Right atrium auricular region (tissue), 2 donors: ENCODE measurements at regions not wholly inside any gene's neighbourhood (a gene's known extent, or its start where the extent isn't known, plus 50 kb on each side); places are given as distances from the start of the nearest gene placed in this dataset.

ENCODE experiments used
- DNase-seq: peaks from one replicate; pipeline ENCODE4 v3.0.0-alpha.2; 2019; ENCODE audit warnings: low spot score
- H3K27ac ChIP-seq, 2 donors: fragments of 200-600 bp; sonication (generic); 1 replicate in 1 of 2; 2 replicates in 1 of 2; pipeline ENCODE4 v1.5.1; 2016 to 2019
- H3K27me3 ChIP-seq, 2 donors: fragments of 200-600 bp; sonication (generic); one replicate each; pipeline versions ENCODE4 v1.5.1 to v1.6.0; 2017 to 2019
- H3K36me3 ChIP-seq: fragments of 200-600 bp; sonication (generic); one replicate; pipeline ENCODE4 v1.5.1; 2016
- H3K4me1 ChIP-seq, 2 donors: fragments of 200-600 bp; sonication (generic); one replicate each; pipeline versions ENCODE4 v1.5.1 to v1.6.0; 2017 to 2019
- H3K4me3 ChIP-seq, 2 donors: fragments of 200-600 bp; sonication (generic); 1 replicate in 1 of 2; 2 replicates in 1 of 2; pipeline ENCODE4 v1.5.1; 2017 to 2019; ENCODE audit warnings: mild to moderate bottlenecking in 1 of 2, moderate library complexity in 1 of 2
- H3K9me3 ChIP-seq, 2 donors: fragments of 200-600 bp; sonication (generic); one replicate each; pipeline ENCODE4 v1.5.1; 2019
- TF ChIP-seq, protein P1 (sequence below), 2 donors: fragments of 200-600 bp; sonication (generic); IDR thresholded peaks; one replicate each; pipeline ENCODE4 v1.5.1; 2019; ENCODE audit warnings: antibody characterized with exemption in 2 of 2

DNA sequence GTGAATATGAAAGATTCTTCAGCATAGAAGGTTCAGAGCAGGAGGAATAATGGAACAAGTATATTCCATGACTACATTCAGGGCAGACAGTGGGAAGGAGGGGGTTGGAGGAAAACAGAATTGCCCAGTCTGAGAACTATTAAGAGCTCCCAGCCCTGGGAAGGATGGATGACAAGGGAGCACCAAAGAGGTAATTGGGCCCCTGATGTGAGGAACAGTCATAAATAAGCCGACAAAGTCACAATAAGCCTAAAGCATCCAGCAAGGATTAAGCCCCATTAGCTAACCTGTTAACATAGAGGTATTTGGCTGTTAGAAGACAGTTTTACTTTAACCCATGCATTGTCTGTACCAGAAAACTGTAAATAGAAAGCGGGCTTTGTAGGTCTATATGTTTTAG is 348.7 kb upstream of the SEMA6A start:
- Histone ChIP-seq H3K4me3 (no peak overlapping the region), H3K9me3 (no peaks in the 10 kb centered on the region), H3K36me3 (no peaks in the 10 kb centered on the region), H3K4me1 (no peaks in the 10 kb centered on the region), H3K27me3 (no peaks in the 10 kb centered on the region), H3K27ac (no peak overlapping the region)
- TF ChIP-seq, protein P1, sequence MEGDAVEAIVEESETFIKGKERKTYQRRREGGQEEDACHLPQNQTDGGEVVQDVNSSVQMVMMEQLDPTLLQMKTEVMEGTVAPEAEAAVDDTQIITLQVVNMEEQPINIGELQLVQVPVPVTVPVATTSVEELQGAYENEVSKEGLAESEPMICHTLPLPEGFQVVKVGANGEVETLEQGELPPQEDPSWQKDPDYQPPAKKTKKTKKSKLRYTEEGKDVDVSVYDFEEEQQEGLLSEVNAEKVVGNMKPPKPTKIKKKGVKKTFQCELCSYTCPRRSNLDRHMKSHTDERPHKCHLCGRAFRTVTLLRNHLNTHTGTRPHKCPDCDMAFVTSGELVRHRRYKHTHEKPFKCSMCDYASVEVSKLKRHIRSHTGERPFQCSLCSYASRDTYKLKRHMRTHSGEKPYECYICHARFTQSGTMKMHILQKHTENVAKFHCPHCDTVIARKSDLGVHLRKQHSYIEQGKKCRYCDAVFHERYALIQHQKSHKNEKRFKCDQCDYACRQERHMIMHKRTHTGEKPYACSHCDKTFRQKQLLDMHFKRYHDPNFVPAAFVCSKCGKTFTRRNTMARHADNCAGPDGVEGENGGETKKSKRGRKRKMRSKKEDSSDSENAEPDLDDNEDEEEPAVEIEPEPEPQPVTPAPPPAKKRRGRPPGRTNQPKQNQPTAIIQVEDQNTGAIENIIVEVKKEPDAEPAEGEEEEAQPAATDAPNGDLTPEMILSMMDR (IDR thresholded peaks at IDR 0.05): no peak
- DNase-seq: no peak

DNA sequence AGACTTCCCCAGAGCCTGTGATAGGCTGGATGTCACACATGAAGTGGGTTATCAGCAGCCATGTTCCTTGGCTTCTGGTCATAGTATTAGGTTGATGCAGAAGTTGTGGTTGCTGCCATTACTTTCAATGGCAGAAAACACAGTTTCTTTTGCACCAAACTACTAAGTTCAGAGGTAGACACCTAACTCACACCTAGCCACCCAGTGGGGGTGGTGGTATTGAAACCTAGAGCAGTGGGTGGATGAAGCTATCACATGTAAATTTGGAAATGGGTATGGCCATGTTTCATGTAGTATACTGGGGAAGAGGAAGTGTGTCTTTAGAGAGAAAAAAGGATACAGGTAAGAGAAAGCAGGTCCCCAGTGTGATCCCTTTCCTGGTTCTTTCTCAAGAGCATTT is 347.9 kb upstream of the SEMA6A start:
- H3K27ac ChIP-seq: no peak overlapping the region
- no peaks in the 10 kb centered on the region for H3K4me1 ChIP-seq
- H3K36me3 ChIP-seq: no peaks in the 10 kb centered on the region
- TF ChIP-seq, protein P1 (IDR thresholded peaks at IDR 0.05): no peak
- no peaks in the 10 kb centered on the region for H3K9me3 ChIP-seq
- no peaks in the 10 kb centered on the region for H3K27me3 ChIP-seq
- no peak for DNase-seq
- no peak overlapping the region for H3K4me3 ChIP-seq

DNA sequence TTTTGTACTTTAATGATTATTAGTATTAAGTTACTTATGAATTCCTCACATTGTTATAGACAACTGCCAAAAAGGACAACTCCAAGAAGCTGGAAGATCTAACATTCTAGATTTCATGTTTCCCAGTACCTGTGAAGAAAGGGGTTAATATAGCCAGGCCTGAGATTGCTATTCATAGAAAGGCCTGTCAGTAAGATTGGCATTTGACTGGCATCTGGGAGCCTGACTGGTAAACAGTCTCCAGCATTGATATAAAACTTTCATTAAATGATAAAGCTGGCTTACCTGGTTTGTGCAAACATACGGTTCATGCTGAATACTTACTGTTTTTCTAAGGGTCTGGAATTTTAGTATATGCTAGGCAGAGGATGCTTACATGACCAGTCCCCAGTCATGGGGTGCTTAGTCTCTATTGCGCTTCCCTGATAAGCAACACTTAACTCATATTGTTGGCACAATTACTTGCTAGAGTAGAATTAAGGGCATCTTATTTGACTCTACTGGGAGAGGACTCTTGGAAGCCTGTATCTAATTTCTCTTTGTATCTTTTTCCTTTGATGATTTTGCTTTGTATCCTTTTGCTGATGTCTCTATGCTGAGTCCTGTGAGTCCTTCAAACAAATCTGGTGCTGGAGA is 340.4 kb upstream of the SEMA6A start:
- Histone ChIP-seq H3K27me3 (no peaks in the 10 kb centered on the region), H3K27ac (no peak overlapping the region), H3K36me3 (no peaks in the 10 kb centered on the region), H3K9me3 (no peaks in the 10 kb centered on the region), H3K4me1 (no peaks in the 10 kb centered on the region), H3K4me3 (no peak overlapping the region)
- no peak for DNase-seq
- TF ChIP-seq, protein P1 (IDR thresholded peaks at IDR 0.05): no peak

DNA sequence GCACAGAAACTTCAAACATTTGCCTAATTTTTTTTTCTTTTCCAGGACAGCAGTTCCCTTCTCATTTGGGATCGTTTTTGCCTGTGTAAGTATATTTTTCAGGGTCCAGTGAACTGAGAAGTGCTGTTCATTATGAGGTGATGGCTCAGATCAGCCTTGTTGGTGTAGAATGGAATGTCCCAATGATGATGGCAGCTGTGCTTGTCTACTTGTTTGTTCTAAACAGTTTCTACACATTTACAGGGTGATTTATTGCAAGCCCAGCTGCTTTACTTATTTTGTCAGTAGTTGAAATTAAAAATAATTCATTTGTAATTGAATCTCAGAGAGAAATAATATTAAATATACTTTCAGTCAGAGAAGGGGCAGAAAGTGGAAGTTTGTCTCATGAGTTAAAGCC is 337.6 kb upstream of the SEMA6A start:
- TF ChIP-seq, protein P1 (IDR thresholded peaks at IDR 0.05): no peak
- H3K4me3 ChIP-seq: no peak overlapping the region
- H3K4me1 ChIP-seq: no peaks in the 10 kb centered on the region
- H3K36me3 ChIP-seq: no peaks in the 10 kb centered on the region
- H3K27ac ChIP-seq: no peak overlapping the region
- no peaks in the 10 kb centered on the region for H3K27me3 ChIP-seq
- no peaks in the 10 kb centered on the region for H3K9me3 ChIP-seq
- DNase-seq: no peak

DNA sequence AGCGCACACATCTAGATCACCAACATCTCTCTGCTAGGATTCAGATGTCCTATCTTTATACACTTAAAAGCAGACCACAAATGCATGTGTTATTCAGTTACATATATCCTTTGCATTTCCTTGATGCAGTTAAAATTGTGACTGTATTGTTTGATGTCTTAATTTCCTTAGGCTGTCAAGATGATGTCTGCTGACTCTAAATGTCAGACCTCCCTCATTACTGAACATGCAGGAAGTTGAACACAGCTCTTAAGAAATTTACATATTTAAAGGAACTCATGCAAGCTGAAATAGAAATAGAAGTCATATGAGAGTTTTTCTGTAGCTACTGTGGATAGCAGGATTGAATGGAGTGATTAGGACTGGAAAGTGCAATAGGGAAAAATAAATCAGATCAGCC is 336.5 kb upstream of the SEMA6A start:
- no peak for DNase-seq
- Histone ChIP-seq H3K4me3 (no peak overlapping the region), H3K4me1 (no peaks in the 10 kb centered on the region)

More for the DNA sequence above, 336.5 kb upstream of the SEMA6A start:
- Histone ChIP-seq H3K27ac (no peak overlapping the region), H3K36me3 (no peaks in the 10 kb centered on the region), H3K27me3 (no peaks in the 10 kb centered on the region), H3K9me3 (no peaks in the 10 kb centered on the region)
- TF ChIP-seq, protein P1 (IDR thresholded peaks at IDR 0.05): no peak
